GM12874 (cell line): ENCODE measurements at regions not wholly inside any gene's neighbourhood (a gene's known extent, or its start where the extent isn't known, plus 50 kb on each side); places are given as distances from the start of the nearest gene placed in this dataset.

Experiments
- CTCF ChIP-seq: IDR thresholded peaks from 2 replicates; pipeline ENCODE4 v1.5.1; 2011; ENCODE audit warnings: low read depth, mild to moderate bottlenecking, control low read depth, low read length, moderate library complexity; ENCODE audit not compliant: insufficient read depth

- TF ChIP-seq CTCF = no peak
Observed at GRCh38 chr15:29550834-29551465, 271.3 kb downstream of the TJP1 start.

GRCh38 chr15:29548006-29548405, 274.3 kb downstream of the TJP1 start:
- TF ChIP-seq CTCF = no peak

GRCh38 chr15:29544513-29545128, 275.0 kb upstream of the NSMCE3 start:
- no peak for TF ChIP-seq CTCF

GRCh38 chr15:29542994-29543393, 273.4 kb upstream of the NSMCE3 start:
- no peak for TF ChIP-seq CTCF

- no peak for TF ChIP-seq CTCF
Observed at GRCh38 chr15:29541309-29541708, 271.7 kb upstream of the NSMCE3 start.

GRCh38 chr15:29540479-29540878, 270.9 kb upstream of the NSMCE3 start:
- TF ChIP-seq CTCF = no peak

- no peak for TF ChIP-seq CTCF
Observed at GRCh38 chr15:29539736-29540135, 270.1 kb upstream of the NSMCE3 start.

GRCh38 chr15:29538044-29538443, 268.4 kb upstream of the NSMCE3 start:
- no peak for TF ChIP-seq CTCF
